ENCODE measurements at regions not wholly inside any gene's neighbourhood (a gene's known extent, or its start where the extent isn't known, plus 50 kb on each side); places are given as distances from the start of the nearest gene placed in this dataset.

GRCh38 chr10:33889371-33889770, 554.9 kb upstream of the NRP1 start:
- H3K4me1 ChIP-seq, result no peaks in the 10 kb centered on the region
- no peaks in the 10 kb centered on the region for H3K27me3 ChIP-seq
- TF ChIP-seq POLR2A (IDR thresholded peaks at IDR 0.05) (no peak), CTCF (IDR thresholded peaks at IDR 0.05) (no peak)
- no peaks in the 10 kb centered on the region for H3K36me3 ChIP-seq
- WGBS (ENCODE audit: insufficient coverage, low coverage, low lambda C conversion rate, missing lambda C conversion rate), result 32% methylated on average over 2 of the region's 2 CpGs
- ATAC-seq, result no peak
- H3K9me3 ChIP-seq, result no peaks in the 10 kb centered on the region
- no peak overlapping the region for H3K4me3 ChIP-seq
- intact Hi-C loops (cut with DNase I), result no loop called here
- no peak for DNase-seq
- H3K27ac ChIP-seq, result no peak overlapping the region

GRCh38 chr10:33887188-33887587, 552.7 kb upstream of the NRP1 start:
- TF ChIP-seq CTCF (IDR thresholded peaks at IDR 0.05) (peak in 1 of 4 donors; percentile 22), POLR2A (IDR thresholded peaks at IDR 0.05) (no peak)
- no peak overlapping the region for H3K4me3 ChIP-seq
- 100% methylated on average over 2 of the region's 3 CpGs for WGBS (ENCODE audit: insufficient coverage, low coverage, low lambda C conversion rate, missing lambda C conversion rate)
- no peak overlapping the region for H3K27ac ChIP-seq
- no peaks in the 10 kb centered on the region for H3K9me3 ChIP-seq
- ATAC-seq, result peak in 2 of 4 donors; percentile 40 to 77
- no peaks in the 10 kb centered on the region for H3K36me3 ChIP-seq
- no peaks in the 10 kb centered on the region for H3K27me3 ChIP-seq
- intact Hi-C loops (cut with DNase I), result no loop called here
- peaks cover 0 to 6% (median 0%) of the 10 kb centered on the region in 4 donors for H3K4me1 ChIP-seq
- peak in 1 of 3 donors; percentile 46 for DNase-seq

GRCh38 chr10:33886299-33886698, 551.8 kb upstream of the NRP1 start:
- no peak overlapping the region for H3K4me3 ChIP-seq
- TF ChIP-seq CTCF (IDR thresholded peaks at IDR 0.05) (no peak), POLR2A (IDR thresholded peaks at IDR 0.05) (no peak)
- WGBS (ENCODE audit: insufficient coverage, low coverage, low lambda C conversion rate, missing lambda C conversion rate), result 64% methylated on average over 2 of the region's 2 CpGs

GRCh38 chr10:33884604-33885003, 550.1 kb upstream of the NRP1 start:
- intact Hi-C loops (cut with DNase I), result no loop called here
- DNase-seq (no peak), ATAC-seq (no peak)
- 58% methylated on average over 2 of the region's 2 CpGs for WGBS (ENCODE audit: insufficient coverage, low coverage, low lambda C conversion rate, missing lambda C conversion rate)
- Histone ChIP-seq H3K4me1 (peaks cover 0 to 12% (median 3%) of the 10 kb centered on the region in 4 donors), H3K27me3 (no peaks in the 10 kb centered on the region), H3K36me3 (no peaks in the 10 kb centered on the region), H3K27ac (peak overlapping the region in 1 of 3 donors; percentile 14), H3K4me3 (no peak overlapping the region), H3K9me3 (no peaks in the 10 kb centered on the region)
- TF ChIP-seq POLR2A (IDR thresholded peaks at IDR 0.05), result no peak
- no peak for TF ChIP-seq CTCF (IDR thresholded peaks at IDR 0.05)

More at GRCh38 chr10:33886299-33886698, 551.8 kb upstream of the NRP1 start:
- intact Hi-C loops (cut with DNase I), result no loop called here
- Histone ChIP-seq H3K36me3 (no peaks in the 10 kb centered on the region), H3K9me3 (no peaks in the 10 kb centered on the region), H3K27ac (no peak overlapping the region), H3K27me3 (no peaks in the 10 kb centered on the region), H3K4me1 (peaks cover 0 to 6% (median 0%) of the 10 kb centered on the region in 4 donors)
- no peak for DNase-seq
- peak in 2 of 4 donors; percentile 53 to 58 for ATAC-seq

GRCh38 chr10:33883881-33884280, 549.4 kb upstream of the NRP1 start:
- no peaks in the 10 kb centered on the region for H3K9me3 ChIP-seq
- WGBS (ENCODE audit: insufficient coverage, low coverage, low lambda C conversion rate, missing lambda C conversion rate), result 31% methylated on average over 1 of the region's 1 CpG
- ATAC-seq, result peak in 3 of 4 donors; percentile 36 to 59 (median 46)
- H3K36me3 ChIP-seq, result no peaks in the 10 kb centered on the region
- no peak for DNase-seq
- TF ChIP-seq CTCF (IDR thresholded peaks at IDR 0.05) (no peak), POLR2A (IDR thresholded peaks at IDR 0.05) (no peak)
- peaks cover 0 to 14% (median 3%) of the 10 kb centered on the region in 4 donors for H3K4me1 ChIP-seq
- H3K27ac ChIP-seq, result peak overlapping the region in 1 of 3 donors; percentile 6
- H3K4me3 ChIP-seq, result no peak overlapping the region
- H3K27me3 ChIP-seq, result no peaks in the 10 kb centered on the region
- intact Hi-C loops (cut with DNase I), result no loop called here

Data from right lobe of liver (tissue), 6 donors.